GM23338 (cell line): ENCODE measurements at regions not wholly inside any gene's neighbourhood (a gene's known extent, or its start where the extent isn't known, plus 50 kb on each side); places are given as distances from the start of the nearest gene placed in this dataset.

Experiments
- ATAC-seq: fragments of 200-7000 bp; cut with Tn5 transposase; 3 replicates; pipeline ENCODE4 v1.9.1; 2020
- DNase-seq: peaks from one replicate; pipeline ENCODE4 v3.0.0-alpha.2; 2015; ENCODE audit warnings: low spot score
- H2AFZ ChIP-seq: fragments of 200-600 bp; sonication (generic); 2 replicates; pipeline ENCODE4 v1.8.0; 2016; ENCODE audit warnings: antibody characterized with exemption, mild to moderate bottlenecking, moderate library complexity
- H3F3A ChIP-seq: fragments of 200-600 bp; sonication (generic); replicated peaks from 2 replicates; pipeline ENCODE4 v1.8.0; 2017; ENCODE audit warnings: antibody characterized with exemption, mixed run types, low read depth
- H3K27ac ChIP-seq: fragments of 200-600 bp; sonication (generic); 2 replicates; pipeline ENCODE4 v1.6.1; 2016; ENCODE audit warnings: low read depth
- H3K27me3 ChIP-seq: fragments of 200-600 bp; sonication (generic); 2 replicates; pipeline ENCODE4 v1.8.0; 2016; ENCODE audit warnings: mild to moderate bottlenecking, mixed run types, moderate library complexity; ENCODE audit not compliant: insufficient read depth
- H3K36me3 ChIP-seq: fragments of 200-600 bp; sonication (generic); 2 replicates; pipeline ENCODE4 v1.8.0; 2016; ENCODE audit warnings: mild to moderate bottlenecking; ENCODE audit not compliant: insufficient read depth
- H3K4me1 ChIP-seq: fragments of 200-600 bp; sonication (generic); 2 replicates; pipeline ENCODE4 v1.8.0; 2016; ENCODE audit warnings: mild to moderate bottlenecking, moderate library complexity; ENCODE audit not compliant: insufficient read depth
- H3K4me2 ChIP-seq: fragments of 200-600 bp; sonication (generic); 2 replicates; pipeline ENCODE4 v1.7.1; 2017; ENCODE audit warnings: mixed run types
- H3K4me3 ChIP-seq: fragments of 200-600 bp; sonication (generic); 2 replicates; pipeline ENCODE4 v1.6.1; 2016; ENCODE audit warnings: mixed run types
- H3K79me2 ChIP-seq: fragments of 200-600 bp; sonication (generic); replicated peaks from 2 replicates; pipeline ENCODE4 v1.8.0; 2017; ENCODE audit warnings: mild to moderate bottlenecking; ENCODE audit not compliant: insufficient read depth
- H3K9me2 ChIP-seq: fragments of 200-600 bp; sonication (generic); 2 replicates; pipeline ENCODE4 v1.8.0; 2017; ENCODE audit not compliant: insufficient read depth
- H4K20me1 ChIP-seq: fragments of 200-600 bp; sonication (generic); replicated peaks from 2 replicates; pipeline ENCODE4 v1.8.0; 2017; ENCODE audit warnings: mild to moderate bottlenecking; ENCODE audit not compliant: insufficient read depth
- H3K27ac Mint-ChIP-seq: 2 replicates; pipeline ENCODE4 v1.8.0; 2020; ENCODE audit warnings: inconsistent platforms, mild to moderate bottlenecking, moderate library complexity, mixed read lengths
- H3K27me3 Mint-ChIP-seq: 3 replicates; pipeline ENCODE4 v1.8.0; 2022; ENCODE audit warnings: low read depth, mild to moderate bottlenecking, moderate library complexity, mixed read lengths, inconsistent platforms; ENCODE audit not compliant: insufficient read depth, poor library complexity
- H3K36me3 Mint-ChIP-seq: 3 replicates; pipeline ENCODE4 v1.8.0; 2021; ENCODE audit warnings: low read depth, mild to moderate bottlenecking, inconsistent platforms, moderate library complexity, mixed read lengths
- H3K4me1 Mint-ChIP-seq: 3 replicates; pipeline ENCODE4 v1.8.0; 2020; ENCODE audit warnings: mild to moderate bottlenecking, inconsistent platforms, mixed read lengths
- H3K4me3 Mint-ChIP-seq: 3 replicates; pipeline ENCODE4 v1.8.0; 2021; ENCODE audit warnings: moderate library complexity, mild to moderate bottlenecking, inconsistent platforms, mixed read lengths
- H3K9me3 Mint-ChIP-seq: 3 replicates; pipeline ENCODE4 v1.8.0; 2020; ENCODE audit warnings: moderate library complexity, mild to moderate bottlenecking, inconsistent platforms, mixed read lengths
- CTCF ChIP-seq, 2 experiments: fragments of 200-600 bp in 1 of 2; sonication (generic) in 1 of 2; conservative IDR thresholded peaks; 2 replicates each; pipeline versions ENCODE4 v1.5.1 to v1.6.1; 2016 to 2017; ENCODE audit warnings: antibody characterized with exemption in 2 of 2, low read depth in 2 of 2, mild to moderate bottlenecking in 2 of 2, moderate library complexity in 1 of 2
- EZH2phosphoT487 ChIP-seq: fragments of 200-600 bp; sonication (generic); IDR thresholded peaks from one replicate; pipeline ENCODE4 v1.8.1; 2018; ENCODE audit warnings: antibody characterized with exemption; ENCODE audit not compliant: unreplicated experiment
- STAT1 ChIP-seq: IDR thresholded peaks from one replicate; pipeline ENCODE4 v1.6.1; 2016; ENCODE audit warnings: antibody characterized with exemption; ENCODE audit not compliant: unreplicated experiment
- ZNF114 ChIP-seq: fragments of 250-450 bp; sonication (Bioruptor Pico); IDR thresholded peaks from 2 replicates; pipeline ENCODE4 v1.5.0; 2020; ENCODE audit warnings: mild to moderate bottlenecking, moderate library complexity
- ZNF462 ChIP-seq: fragments of 250-450 bp; sonication (Bioruptor Pico); IDR thresholded peaks from 2 replicates; pipeline ENCODE4 v1.5.0; 2020; ENCODE audit warnings: mild to moderate bottlenecking, moderate library complexity
- TF ChIP-seq, protein P1 (sequence below): IDR thresholded peaks from 2 replicates; pipeline ENCODE4 v1.6.1; 2016; ENCODE audit warnings: antibody characterized with exemption
- TF ChIP-seq, protein P2 (sequence below): IDR thresholded peaks from one replicate; pipeline ENCODE4 v1.6.1; 2018; ENCODE audit warnings: antibody characterized with exemption; ENCODE audit not compliant: unreplicated experiment

GRCh38 chr1:163876546-163876945 lies 554.8 kb downstream of the NUF2 start (continued):
- TF ChIP-seq CTCF (conservative IDR thresholded peaks at IDR 0.05; ENCODE audit: low read depth in 2 of 2): no peak
- no peak for TF ChIP-seq ZNF114 (CRISPR knock-in tag)
- TF ChIP-seq, protein P1, sequence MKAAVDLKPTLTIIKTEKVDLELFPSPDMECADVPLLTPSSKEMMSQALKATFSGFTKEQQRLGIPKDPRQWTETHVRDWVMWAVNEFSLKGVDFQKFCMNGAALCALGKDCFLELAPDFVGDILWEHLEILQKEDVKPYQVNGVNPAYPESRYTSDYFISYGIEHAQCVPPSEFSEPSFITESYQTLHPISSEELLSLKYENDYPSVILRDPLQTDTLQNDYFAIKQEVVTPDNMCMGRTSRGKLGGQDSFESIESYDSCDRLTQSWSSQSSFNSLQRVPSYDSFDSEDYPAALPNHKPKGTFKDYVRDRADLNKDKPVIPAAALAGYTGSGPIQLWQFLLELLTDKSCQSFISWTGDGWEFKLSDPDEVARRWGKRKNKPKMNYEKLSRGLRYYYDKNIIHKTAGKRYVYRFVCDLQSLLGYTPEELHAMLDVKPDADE: no peak

DNA sequence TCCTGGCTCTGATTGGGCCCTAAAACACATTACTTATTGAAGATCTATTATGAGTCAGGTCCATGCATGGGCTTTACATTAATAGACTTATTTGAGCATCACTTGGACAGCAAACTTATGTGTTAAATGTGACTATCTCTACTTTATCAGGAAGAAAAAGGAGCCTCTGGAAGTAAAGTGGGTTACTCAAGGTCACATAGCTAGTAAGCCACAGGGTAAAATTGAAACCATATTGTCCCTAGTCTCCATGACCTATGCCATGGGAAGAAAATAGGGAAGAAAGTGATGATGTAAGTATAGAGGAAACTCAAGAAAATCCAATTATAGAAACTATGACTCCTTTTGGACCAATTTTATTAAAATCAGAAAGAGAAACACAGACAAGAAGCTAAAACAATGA lies 555.3 kb downstream of the NUF2 start:
- ATAC-seq (no peak), DNase-seq (no peak)
- no peaks in the 10 kb centered on the region for H3K36me3 Mint-ChIP-seq
- TF ChIP-seq EZH2phosphoT487: no peak
- TF ChIP-seq ZNF114 (CRISPR knock-in tag): no peak
- TF ChIP-seq, protein P2, sequence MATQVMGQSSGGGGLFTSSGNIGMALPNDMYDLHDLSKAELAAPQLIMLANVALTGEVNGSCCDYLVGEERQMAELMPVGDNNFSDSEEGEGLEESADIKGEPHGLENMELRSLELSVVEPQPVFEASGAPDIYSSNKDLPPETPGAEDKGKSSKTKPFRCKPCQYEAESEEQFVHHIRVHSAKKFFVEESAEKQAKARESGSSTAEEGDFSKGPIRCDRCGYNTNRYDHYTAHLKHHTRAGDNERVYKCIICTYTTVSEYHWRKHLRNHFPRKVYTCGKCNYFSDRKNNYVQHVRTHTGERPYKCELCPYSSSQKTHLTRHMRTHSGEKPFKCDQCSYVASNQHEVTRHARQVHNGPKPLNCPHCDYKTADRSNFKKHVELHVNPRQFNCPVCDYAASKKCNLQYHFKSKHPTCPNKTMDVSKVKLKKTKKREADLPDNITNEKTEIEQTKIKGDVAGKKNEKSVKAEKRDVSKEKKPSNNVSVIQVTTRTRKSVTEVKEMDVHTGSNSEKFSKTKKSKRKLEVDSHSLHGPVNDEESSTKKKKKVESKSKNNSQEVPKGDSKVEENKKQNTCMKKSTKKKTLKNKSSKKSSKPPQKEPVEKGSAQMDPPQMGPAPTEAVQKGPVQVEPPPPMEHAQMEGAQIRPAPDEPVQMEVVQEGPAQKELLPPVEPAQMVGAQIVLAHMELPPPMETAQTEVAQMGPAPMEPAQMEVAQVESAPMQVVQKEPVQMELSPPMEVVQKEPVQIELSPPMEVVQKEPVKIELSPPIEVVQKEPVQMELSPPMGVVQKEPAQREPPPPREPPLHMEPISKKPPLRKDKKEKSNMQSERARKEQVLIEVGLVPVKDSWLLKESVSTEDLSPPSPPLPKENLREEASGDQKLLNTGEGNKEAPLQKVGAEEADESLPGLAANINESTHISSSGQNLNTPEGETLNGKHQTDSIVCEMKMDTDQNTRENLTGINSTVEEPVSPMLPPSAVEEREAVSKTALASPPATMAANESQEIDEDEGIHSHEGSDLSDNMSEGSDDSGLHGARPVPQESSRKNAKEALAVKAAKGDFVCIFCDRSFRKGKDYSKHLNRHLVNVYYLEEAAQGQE: no peak
- TF ChIP-seq, protein P1: no peak
- TF ChIP-seq STAT1: no peak
- TF ChIP-seq ZNF462: no peak
- Histone ChIP-seq H3K36me3 (no peaks in the 10 kb centered on the region), H3F3A (no peaks in the 10 kb centered on the region), H3K27ac (no peak overlapping the region), H4K20me1 (no peaks in the 10 kb centered on the region), H3K4me2 (no peak overlapping the region), H3K27me3 (no peaks in the 10 kb centered on the region), H3K4me3 (no peak overlapping the region), H3K79me2 (no peaks in the 10 kb centered on the region), H2AFZ (no peak overlapping the region), H3K9me2 (peaks cover 14% of the 10 kb centered on the region; the same call in 1 of the 2 replicates), H3K4me1 (peaks cover 23% of the 10 kb centered on the region)
- no peak overlapping the region for H3K27ac Mint-ChIP-seq
- H3K4me3 Mint-ChIP-seq: no peak overlapping the region
- H3K27me3 Mint-ChIP-seq: no peaks in the 10 kb centered on the region
- H3K4me1 Mint-ChIP-seq: peaks cover 15% of the 10 kb centered on the region
- no peaks in the 10 kb centered on the region; the same call in 2 of the 3 replicates for H3K9me3 Mint-ChIP-seq
